ENCODE measurements at regions not wholly inside any gene's neighbourhood (a gene's known extent, or its start where the extent isn't known, plus 50 kb on each side); places are given as distances from the start of the nearest gene placed in this dataset.
"Not testable (repeated sequence)": the region's sequence is repeated elsewhere in the genome, so short reads cannot be mapped to it uniquely, and the experiment has no call there.

GRCh38 chr14:48703728-48704467 lies 882.3 kb downstream of the RPS29 start:
- H3K27ac ChIP-seq (ENCODE audit: low read depth in 1 of 2, low read length in 2 of 2) = no peak overlapping the region
- no peak for DNase-seq (ENCODE audit: low spot score)
- no peak overlapping the region for H3K9ac ChIP-seq (ENCODE audit: low read depth in 1 of 2, low read length in 2 of 2)
- no peaks in the 10 kb centered on the region for H3K9me3 ChIP-seq (ENCODE audit: control insufficient read depth in 4 of 4, low read length in 3 of 4)
- no peaks in the 10 kb centered on the region for H3K36me3 ChIP-seq (ENCODE audit: control insufficient read depth in 4 of 4, insufficient read depth in 3 of 4, low read depth in 1 of 4, low read length in 3 of 4)
- H3K4me3 ChIP-seq (ENCODE audit: low read depth in 1 of 3, low read length in 3 of 3) = no peak overlapping the region
- no peaks in the 10 kb centered on the region for H3K27me3 ChIP-seq (ENCODE audit: control insufficient read depth in 4 of 4, insufficient read depth in 4 of 4, low read length in 3 of 4)
- H3K4me1 ChIP-seq (ENCODE audit: control insufficient read depth in 4 of 4, insufficient read depth in 4 of 4, low read length in 3 of 4) = no peaks in the 10 kb centered on the region
- WGBS = 23% methylated on average over 2 of the region's 2 CpGs
- TF ChIP-seq FOXA2 (IDR thresholded peaks at IDR 0.05) (no peak), FOXA1 (IDR thresholded peaks at IDR 0.05) (no peak), TAF1 (conservative IDR thresholded peaks at IDR 0.05) (no peak), ATF3 (IDR thresholded peaks at IDR 0.05) (no peak), EGR1 (IDR thresholded peaks at IDR 0.05; ENCODE audit: low read depth in 2 of 2) (no peak), JUND (IDR thresholded peaks at IDR 0.05) (no peak), SP1 (IDR thresholded peaks at IDR 0.05) (no peak), RAD21 (IDR thresholded peaks at IDR 0.05) (no peak)

GRCh38 chr14:48697362-48697761 lies 888.8 kb downstream of the RPS29 start:
- H3K27me3 ChIP-seq (ENCODE audit: control insufficient read depth in 4 of 4, insufficient read depth in 4 of 4, low read length in 3 of 4); H3K9ac ChIP-seq (ENCODE audit: low read depth in 1 of 2, low read length in 2 of 2); H3K36me3 ChIP-seq (ENCODE audit: control insufficient read depth in 4 of 4, insufficient read depth in 3 of 4, low read depth in 1 of 4, low read length in 3 of 4); H3K9me3 ChIP-seq (ENCODE audit: control insufficient read depth in 4 of 4, low read length in 3 of 4); H3K27ac ChIP-seq (ENCODE audit: low read depth in 1 of 2, low read length in 2 of 2); DNase-seq (ENCODE audit: low spot score); H3K4me1 ChIP-seq (ENCODE audit: control insufficient read depth in 4 of 4, insufficient read depth in 4 of 4, low read length in 3 of 4); H3K4me3 ChIP-seq (ENCODE audit: low read depth in 1 of 3, low read length in 3 of 3): not testable (repeated sequence)
- 87% methylated on average over 6 of the region's 6 CpGs for WGBS

GRCh38 chr14:48693793-48694192 lies 892.4 kb downstream of the RPS29 start:
- 33% methylated on average over 1 of the region's 1 CpG for WGBS

More at GRCh38 chr14:48693793-48694192, 892.4 kb downstream of the RPS29 start:
- Histone ChIP-seq H3K4me1 (ENCODE audit: control insufficient read depth in 4 of 4, insufficient read depth in 4 of 4, low read length in 3 of 4) (no peaks in the 10 kb centered on the region), H3K27me3 (ENCODE audit: control insufficient read depth in 4 of 4, insufficient read depth in 4 of 4, low read length in 3 of 4) (no peaks in the 10 kb centered on the region), H3K9me3 (ENCODE audit: control insufficient read depth in 4 of 4, low read length in 3 of 4) (no peaks in the 10 kb centered on the region), H3K9ac (ENCODE audit: low read depth in 1 of 2, low read length in 2 of 2) (no peak overlapping the region), H3K27ac (ENCODE audit: low read depth in 1 of 2, low read length in 2 of 2) (no peak overlapping the region), H3K4me3 (ENCODE audit: low read depth in 1 of 3, low read length in 3 of 3) (no peak overlapping the region), H3K36me3 (ENCODE audit: control insufficient read depth in 4 of 4, insufficient read depth in 3 of 4, low read depth in 1 of 4, low read length in 3 of 4) (no peaks in the 10 kb centered on the region)
- TF ChIP-seq GABPA (IDR thresholded peaks at IDR 0.05 in 1 of 2, conservative IDR thresholded peaks at IDR 0.05 in 1 of 2) (no peak), ATF3 (IDR thresholded peaks at IDR 0.05) (no peak), MAX (IDR thresholded peaks at IDR 0.05) (no peak), HNF4A (conservative IDR thresholded peaks at IDR 0.05) (no peak), JUND (IDR thresholded peaks at IDR 0.05) (no peak), RAD21 (IDR thresholded peaks at IDR 0.05) (no peak), CTCF (IDR thresholded peaks at IDR 0.05; ENCODE audit: low read depth, low read length, missing input control) (no peak)
- DNase-seq (ENCODE audit: low spot score) = no peak
